ENCODE measurements at regions not wholly inside any gene's neighbourhood (a gene's known extent, or its start where the extent isn't known, plus 50 kb on each side); places are given as distances from the start of the nearest gene placed in this dataset.

DNA sequence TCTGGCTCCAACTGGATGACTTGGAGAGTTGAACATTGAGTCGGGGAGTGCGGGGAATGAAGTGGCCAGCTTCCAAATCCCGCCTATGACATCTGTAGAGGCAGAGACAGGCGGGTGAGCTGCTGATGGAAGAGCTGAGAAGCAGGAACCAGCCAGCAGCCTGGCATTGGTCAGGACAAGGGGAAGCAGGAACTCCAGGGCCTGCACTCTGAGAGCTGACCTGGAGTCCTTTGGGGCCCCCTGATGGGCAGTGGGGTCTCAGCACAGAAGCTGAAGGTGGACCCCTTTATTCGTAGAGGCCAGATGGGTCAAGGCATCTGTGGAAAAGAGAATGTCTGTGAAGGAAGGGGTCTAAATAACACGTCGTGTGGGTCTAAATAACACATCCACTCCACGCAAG, 57.0 kb downstream of the SEC61G start:
- H3K27ac Mint-ChIP-seq (ENCODE audit: low read depth, unreplicated experiment): no peak overlapping the region
- intact Hi-C loops (cut with micrococcal nuclease): no loop called here
- TF ChIP-seq, protein P1, sequence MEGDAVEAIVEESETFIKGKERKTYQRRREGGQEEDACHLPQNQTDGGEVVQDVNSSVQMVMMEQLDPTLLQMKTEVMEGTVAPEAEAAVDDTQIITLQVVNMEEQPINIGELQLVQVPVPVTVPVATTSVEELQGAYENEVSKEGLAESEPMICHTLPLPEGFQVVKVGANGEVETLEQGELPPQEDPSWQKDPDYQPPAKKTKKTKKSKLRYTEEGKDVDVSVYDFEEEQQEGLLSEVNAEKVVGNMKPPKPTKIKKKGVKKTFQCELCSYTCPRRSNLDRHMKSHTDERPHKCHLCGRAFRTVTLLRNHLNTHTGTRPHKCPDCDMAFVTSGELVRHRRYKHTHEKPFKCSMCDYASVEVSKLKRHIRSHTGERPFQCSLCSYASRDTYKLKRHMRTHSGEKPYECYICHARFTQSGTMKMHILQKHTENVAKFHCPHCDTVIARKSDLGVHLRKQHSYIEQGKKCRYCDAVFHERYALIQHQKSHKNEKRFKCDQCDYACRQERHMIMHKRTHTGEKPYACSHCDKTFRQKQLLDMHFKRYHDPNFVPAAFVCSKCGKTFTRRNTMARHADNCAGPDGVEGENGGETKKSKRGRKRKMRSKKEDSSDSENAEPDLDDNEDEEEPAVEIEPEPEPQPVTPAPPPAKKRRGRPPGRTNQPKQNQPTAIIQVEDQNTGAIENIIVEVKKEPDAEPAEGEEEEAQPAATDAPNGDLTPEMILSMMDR (IDR thresholded peaks at IDR 0.05; ENCODE audit: unreplicated experiment): no peak
- no peak overlapping the region for H3K4me3 Mint-ChIP-seq (ENCODE audit: unreplicated experiment)
- H3K36me3 Mint-ChIP-seq (ENCODE audit: insufficient read depth, unreplicated experiment): no peaks in the 10 kb centered on the region
- ChIA-PET CTCF (interaction anchor here (0.6 kb wide), 1 partner anchor 21 kb away, joined by 3 read pairs; no protein-coding TSS in a partner anchor), POLR2A (no interaction called here)
- BruUV-seq (replicated peaks): no TSS peak
- no peaks in the 10 kb centered on the region for H3K9me3 Mint-ChIP-seq (ENCODE audit: unreplicated experiment)
- H3K4me1 Mint-ChIP-seq (ENCODE audit: insufficient read depth, unreplicated experiment): peaks cover 6% of the 10 kb centered on the region
- no peak for DNase-seq (ENCODE audit: unreplicated experiment)
- peaks cover 11% of the 10 kb centered on the region for H3K27me3 Mint-ChIP-seq (ENCODE audit: insufficient read depth, unreplicated experiment)

GRCh38 chr7:54699715-54700114, 59.3 kb downstream of the SEC61G start:
- TF ChIP-seq, protein P1 (IDR thresholded peaks at IDR 0.05; ENCODE audit: unreplicated experiment): no peak
- Mint-ChIP-seq H3K9me3 (ENCODE audit: unreplicated experiment) (no peaks in the 10 kb centered on the region), H3K4me3 (ENCODE audit: unreplicated experiment) (no peak overlapping the region), H3K36me3 (ENCODE audit: insufficient read depth, unreplicated experiment) (no peaks in the 10 kb centered on the region), H3K27ac (ENCODE audit: low read depth, unreplicated experiment) (no peak overlapping the region), H3K4me1 (ENCODE audit: insufficient read depth, unreplicated experiment) (no peaks in the 10 kb centered on the region), H3K27me3 (ENCODE audit: insufficient read depth, unreplicated experiment) (peaks cover 9% of the 10 kb centered on the region)
- no TSS peak for BruUV-seq (replicated peaks)
- POLR2A ChIA-PET: no interaction called here
- intact Hi-C loops (cut with micrococcal nuclease): loop anchor here (10.0 kb wide), 1 partner anchor 555 kb away; no protein-coding TSS in a partner anchor
- no peak for DNase-seq (ENCODE audit: unreplicated experiment)
- CTCF ChIA-PET: no interaction called here

- intact Hi-C loops (cut with micrococcal nuclease): loop anchor here (10.0 kb wide), 1 partner anchor 557 kb away; no protein-coding TSS in a partner anchor
- H3K9me3 Mint-ChIP-seq (ENCODE audit: unreplicated experiment): no peaks in the 10 kb centered on the region
- no peaks in the 10 kb centered on the region for H3K4me1 Mint-ChIP-seq (ENCODE audit: insufficient read depth, unreplicated experiment)
- TF ChIP-seq, protein P1 (IDR thresholded peaks at IDR 0.05; ENCODE audit: unreplicated experiment): no peak
- ChIA-PET POLR2A (no interaction called here), CTCF (interaction anchor here (0.9 kb wide), 1 partner anchor 1047 kb away, joined by 3 read pairs; no protein-coding TSS in a partner anchor)
- DNase-seq (ENCODE audit: unreplicated experiment): no peak
- BruUV-seq (replicated peaks): no TSS peak
- H3K27me3 Mint-ChIP-seq (ENCODE audit: insufficient read depth, unreplicated experiment): peaks cover 5% of the 10 kb centered on the region
- no peaks in the 10 kb centered on the region for H3K36me3 Mint-ChIP-seq (ENCODE audit: insufficient read depth, unreplicated experiment)
- H3K4me3 Mint-ChIP-seq (ENCODE audit: unreplicated experiment): no peak overlapping the region
- H3K27ac Mint-ChIP-seq (ENCODE audit: low read depth, unreplicated experiment): no peak overlapping the region
Measured at GRCh38 chr7:54697659-54698186, 61.3 kb downstream of the SEC61G start.

- peaks cover 7% of the 10 kb centered on the region for H3K4me1 Mint-ChIP-seq (ENCODE audit: insufficient read depth, unreplicated experiment)
- no peak for DNase-seq (ENCODE audit: unreplicated experiment)
- no peaks in the 10 kb centered on the region for H3K9me3 Mint-ChIP-seq (ENCODE audit: unreplicated experiment)
- CTCF ChIA-PET: no interaction called here
- POLR2A ChIA-PET: no interaction called here
- no peak overlapping the region for H3K27ac Mint-ChIP-seq (ENCODE audit: low read depth, unreplicated experiment)
- intact Hi-C loops (cut with micrococcal nuclease): loop anchor here (10.0 kb wide), 1 partner anchor 564 kb away; no protein-coding TSS in a partner anchor
- no peak overlapping the region for H3K4me3 Mint-ChIP-seq (ENCODE audit: unreplicated experiment)
- TF ChIP-seq, protein P1 (IDR thresholded peaks at IDR 0.05; ENCODE audit: unreplicated experiment): no peak
- no TSS peak for BruUV-seq (replicated peaks)
- no peaks in the 10 kb centered on the region for H3K36me3 Mint-ChIP-seq (ENCODE audit: insufficient read depth, unreplicated experiment)
- peaks cover 62% of the 10 kb centered on the region for H3K27me3 Mint-ChIP-seq (ENCODE audit: insufficient read depth, unreplicated experiment)
Measured at GRCh38 chr7:54690892-54691291, 68.1 kb downstream of the SEC61G start.
